Neuronal stem cell (in vitro differentiated cells): ENCODE measurements at regions not wholly inside any gene's neighbourhood (a gene's known extent, or its start where the extent isn't known, plus 50 kb on each side); places are given as distances from the start of the nearest gene placed in this dataset.
"Not testable (repeated sequence)": the region's sequence is repeated elsewhere in the genome, so short reads cannot be mapped to it uniquely, and the experiment has no call there.

ENCODE experiments used
- DNase-seq: peaks from one replicate; pipeline ENCODE4 v3.0.0-alpha.2; 2013; ENCODE audit warnings: low spot score
- H2AFZ ChIP-seq: one replicate; pipeline ENCODE4 v1.6.1; 2013; ENCODE audit warnings: mild to moderate bottlenecking, low read length, inconsistent platforms
- H2AK5ac ChIP-seq: 2 replicates; pipeline ENCODE4 v1.6.1; 2013; ENCODE audit warnings: low read depth, mild to moderate bottlenecking, inconsistent platforms, low read length, moderate library complexity, mixed read lengths
- H2BK120ac ChIP-seq: 2 replicates; pipeline ENCODE4 v1.6.1; 2013; ENCODE audit warnings: low read depth, mild to moderate bottlenecking, inconsistent platforms, low read length, moderate library complexity, mixed read lengths
- H2BK12ac ChIP-seq: one replicate; pipeline ENCODE4 v1.6.1; 2013; ENCODE audit warnings: low read length, inconsistent platforms
- H2BK15ac ChIP-seq: 2 replicates; pipeline ENCODE4 v1.6.1; 2013; ENCODE audit warnings: mild to moderate bottlenecking, low read length, inconsistent platforms, mixed read lengths
- H2BK5ac ChIP-seq: one replicate; pipeline ENCODE4 v1.6.1; 2013; ENCODE audit warnings: inconsistent platforms, mild to moderate bottlenecking, low read length, moderate library complexity
- H3K14ac ChIP-seq: one replicate; pipeline ENCODE4 v1.6.1; 2013; ENCODE audit warnings: low read length, inconsistent platforms
- H3K18ac ChIP-seq: 2 replicates; pipeline ENCODE4 v1.6.1; 2013; ENCODE audit warnings: low read length, inconsistent platforms
- H3K23ac ChIP-seq: 2 replicates; pipeline ENCODE4 v1.6.1; 2013; ENCODE audit warnings: low read depth, mild to moderate bottlenecking, mixed read lengths, low read length, inconsistent platforms; ENCODE audit not compliant: poor library complexity
- H3K27ac ChIP-seq: replicated peaks from 3 replicates; pipeline ENCODE4 v1.5.1; 2013; ENCODE audit warnings: low read length, inconsistent platforms
- H3K27me3 ChIP-seq, 3 experiments: 2 replicates each; pipeline ENCODE4 v1.6.1; 2013; ENCODE audit warnings: low read length in 3 of 3, mild to moderate bottlenecking in 2 of 3, inconsistent platforms in 1 of 3, low read depth in 1 of 3, mixed read lengths in 1 of 3, moderate library complexity in 1 of 3; ENCODE audit not compliant: control insufficient read depth in 3 of 3, insufficient read depth in 3 of 3
- H3K36me3 ChIP-seq, 2 donors: replicated peaks in 1 of 2; 2 replicates each; pipeline ENCODE4 v1.6.1; 2013; ENCODE audit warnings: low read length in 2 of 2; ENCODE audit not compliant: control insufficient read depth in 2 of 2, insufficient read depth in 2 of 2
- H3K4ac ChIP-seq: 2 replicates; pipeline ENCODE4 v1.6.1; 2013; ENCODE audit warnings: inconsistent platforms, mild to moderate bottlenecking, low read length, moderate library complexity
- H3K4me1 ChIP-seq, 2 donors: 1 replicate in 1 of 2; 2 replicates in 1 of 2; pipeline ENCODE4 v1.6.1; 2013; ENCODE audit warnings: low read length in 2 of 2, low read depth in 1 of 2; ENCODE audit not compliant: control insufficient read depth in 2 of 2, insufficient read depth in 1 of 2
- H3K4me2 ChIP-seq: one replicate; pipeline ENCODE4 v1.6.1; 2013; ENCODE audit warnings: mild to moderate bottlenecking, low read length, inconsistent platforms; ENCODE audit not compliant: insufficient read depth, poor library complexity, severe bottlenecking
- H3K4me3 ChIP-seq, 2 donors: 2 replicates each; pipeline ENCODE4 v1.5.1; 2013; ENCODE audit warnings: low read length in 2 of 2, mild to moderate bottlenecking in 2 of 2, inconsistent platforms in 1 of 2, moderate library complexity in 1 of 2
- H3K79me1 ChIP-seq: one replicate; pipeline ENCODE4 v1.6.1; 2013; ENCODE audit warnings: low read depth, mild to moderate bottlenecking, inconsistent platforms, low read length, moderate library complexity
- H3K9ac ChIP-seq: one replicate; pipeline ENCODE4 v1.6.1; 2013; ENCODE audit warnings: mild to moderate bottlenecking, low read depth, low read length, inconsistent platforms; ENCODE audit not compliant: poor library complexity
- H3K9me3 ChIP-seq, 2 donors: replicated peaks in 1 of 2; 2 replicates each; pipeline versions ENCODE3 to v1.6.1; 2013; ENCODE audit warnings: low read length in 2 of 2, mild to moderate bottlenecking in 2 of 2, inconsistent platforms in 1 of 2, low read depth in 1 of 2, mixed read lengths in 1 of 2, moderate library complexity in 1 of 2; ENCODE audit not compliant: control insufficient read depth in 2 of 2, insufficient read depth in 1 of 2
- H4K8ac ChIP-seq: one replicate; pipeline ENCODE4 v1.6.1; 2013; ENCODE audit warnings: low read depth, mild to moderate bottlenecking, inconsistent platforms, low read length, moderate library complexity
- H4K91ac ChIP-seq: one replicate; pipeline ENCODE4 v1.6.1; 2013; ENCODE audit warnings: low read length, low read depth, mild to moderate bottlenecking, inconsistent platforms; ENCODE audit not compliant: poor library complexity
- WGBS, 2 donors: extraction: QIAGEN DNeasy Blood & Tissue Kit; methylation state at CpG; one replicate each; pipeline ENCODE4 v1.1.7; 2013; ENCODE audit warnings: missing lambda C conversion rate in 2 of 2, mixed read lengths in 1 of 2; ENCODE audit not compliant: insufficient read length in 2 of 2, insufficient replicate concordance in 1 of 2; ENCODE audit errors: extremely low coverage in 2 of 2; 5-methylcytosine and 5-hydroxymethylcytosine counted together

- not testable (repeated sequence) for H2AK5ac ChIP-seq, DNase-seq, H3K9ac ChIP-seq, H4K91ac ChIP-seq, H3K18ac ChIP-seq, H4K8ac ChIP-seq, H3K4ac ChIP-seq, H2AFZ ChIP-seq, H3K4me3 ChIP-seq, H3K27ac ChIP-seq, H3K14ac ChIP-seq, H2BK15ac ChIP-seq, H3K4me2 ChIP-seq, H3K23ac ChIP-seq, H3K79me1 ChIP-seq, H2BK5ac ChIP-seq, H2BK120ac ChIP-seq, H3K27me3 ChIP-seq, H3K36me3 ChIP-seq, H2BK12ac ChIP-seq
- Histone ChIP-seq H3K9me3 (peaks cover 0 to 12% of the 10 kb centered on the region in 2 donors), H3K4me1 (peaks cover 8 to 16% of the 10 kb centered on the region in 2 donors)
- WGBS, 2 donors = no CpG with 5 or more reads among the region's 15 CpGs
These were observed 56.3 kb upstream of the ARL4C start for GRCh38 chr2:234553223-234553622.

GRCh38 chr2:234550511-234551107 is 53.7 kb upstream of the ARL4C start:
- DNase-seq = peak; percentile 75
- H3K79me1 ChIP-seq = no peaks in the 10 kb centered on the region
- H2AFZ ChIP-seq = peak overlapping the region; percentile 75
- H3K23ac ChIP-seq = no peak overlapping the region
- H2BK15ac ChIP-seq = no peak overlapping the region
- H3K4me3 ChIP-seq = no peak overlapping the region
- no peak overlapping the region for H3K27ac ChIP-seq
- H3K27me3 ChIP-seq = no peaks in the 10 kb centered on the region
- no peak overlapping the region for H2BK120ac ChIP-seq
- H3K4me1 ChIP-seq = peaks cover 8 to 17% of the 10 kb centered on the region in 2 donors
- no peak overlapping the region for H2AK5ac ChIP-seq
- H3K9me3 ChIP-seq = peaks cover 0 to 11% of the 10 kb centered on the region in 2 donors
- no peaks in the 10 kb centered on the region for H3K36me3 ChIP-seq
- H4K91ac ChIP-seq = no peak overlapping the region
- no peak overlapping the region for H2BK12ac ChIP-seq
- H3K4ac ChIP-seq = no peak overlapping the region
- WGBS, 2 donors = no CpG with 5 or more reads among the region's 18 CpGs
- H3K4me2 ChIP-seq = no peak overlapping the region
- H3K18ac ChIP-seq = peak overlapping the region; percentile 44
- no peak overlapping the region for H4K8ac ChIP-seq
- H3K14ac ChIP-seq = no peak overlapping the region
- H3K9ac ChIP-seq = no peak overlapping the region
- no peak overlapping the region for H2BK5ac ChIP-seq

GRCh38 chr2:234550056-234550455 is 53.2 kb upstream of the ARL4C start:
- 100% methylated on average over 1 of the region's 7 CpGs; no CpG with 5 or more reads in 1 of the 2 donors for WGBS, 2 donors
- Histone ChIP-seq H3K27me3 (no peaks in the 10 kb centered on the region), H3K18ac (no peak overlapping the region)

GRCh38 chr2:234548695-234549420 is 52.0 kb upstream of the ARL4C start:
- Histone ChIP-seq H3K9ac (no peak overlapping the region), H3K4me1 (peaks cover 10 to 17% of the 10 kb centered on the region in 2 donors), H3K18ac (no peak overlapping the region), H2AFZ (peak overlapping the region; percentile 26), H4K91ac (no peak overlapping the region), H3K9me3 (peaks cover 0 to 3% of the 10 kb centered on the region in 2 donors), H3K36me3 (no peaks in the 10 kb centered on the region), H3K27ac (no peak overlapping the region), H3K4me2 (no peak overlapping the region), H2BK15ac (no peak overlapping the region), H3K23ac (no peak overlapping the region), H4K8ac (no peak overlapping the region), H3K27me3 (no peaks in the 10 kb centered on the region), H3K14ac (no peak overlapping the region), H3K79me1 (no peaks in the 10 kb centered on the region), H2BK120ac (no peak overlapping the region), H3K4me3 (no peak overlapping the region), H3K4ac (no peak overlapping the region), H2BK5ac (no peak overlapping the region), H2BK12ac (no peak overlapping the region), H2AK5ac (no peak overlapping the region)
- DNase-seq = no peak
- WGBS, 2 donors = no CpG with 5 or more reads among the region's 15 CpGs

More at GRCh38 chr2:234550056-234550455, 53.2 kb upstream of the ARL4C start:
- H3K27ac ChIP-seq = no peak overlapping the region
- H3K4me3 ChIP-seq = no peak overlapping the region
- H3K9me3 ChIP-seq = peaks cover 0 to 5% of the 10 kb centered on the region in 2 donors
- no peak overlapping the region for H2AK5ac ChIP-seq
- H2BK12ac ChIP-seq = no peak overlapping the region
- H3K36me3 ChIP-seq = no peaks in the 10 kb centered on the region
- H3K23ac ChIP-seq = no peak overlapping the region
- no peak overlapping the region for H4K8ac ChIP-seq
- no peak overlapping the region for H3K4me2 ChIP-seq
- H3K14ac ChIP-seq = no peak overlapping the region
- H2BK120ac ChIP-seq = no peak overlapping the region
- no peak overlapping the region for H2BK5ac ChIP-seq
- no peak overlapping the region for H3K9ac ChIP-seq
- H2BK15ac ChIP-seq = no peak overlapping the region
- DNase-seq = no peak
- peaks cover 9 to 17% of the 10 kb centered on the region in 2 donors for H3K4me1 ChIP-seq
- no peak overlapping the region for H4K91ac ChIP-seq
- no peak overlapping the region for H3K4ac ChIP-seq
- peak overlapping the region; percentile 75 for H2AFZ ChIP-seq
- H3K79me1 ChIP-seq = no peaks in the 10 kb centered on the region
